ENCODE measurements at regions not wholly inside any gene's neighbourhood (a gene's known extent, or its start where the extent isn't known, plus 50 kb on each side); places are given as distances from the start of the nearest gene placed in this dataset.
A peak's percentile ranks its signal among the peaks of the same experiment; 100 is the strongest.

DNA sequence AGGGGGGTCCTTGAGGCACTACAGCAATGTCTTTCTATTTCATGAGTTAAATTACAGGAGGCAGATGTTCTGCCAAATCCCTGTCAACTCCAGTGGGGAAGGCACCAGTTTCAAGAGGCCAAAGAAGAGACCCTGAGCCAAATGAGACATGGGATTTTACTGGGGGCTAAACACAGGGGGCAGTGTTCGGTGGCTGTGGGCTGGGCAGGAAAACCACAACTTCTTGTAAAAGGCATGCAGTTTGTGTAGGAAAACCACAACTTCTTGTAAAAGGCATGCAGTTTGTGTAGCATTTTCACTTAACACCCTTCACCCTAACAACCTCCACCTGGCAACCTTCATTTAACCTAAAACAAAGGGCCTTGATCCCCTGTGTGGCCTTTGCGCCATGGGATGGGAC is 61.0 kb downstream of the POLR2M start:
- H3K36me3 ChIP-seq (ENCODE audit: control insufficient read depth in 3 of 3, insufficient read depth in 2 of 3, low read depth in 1 of 3, low read length in 3 of 3) = no peaks in the 10 kb centered on the region
- FAIRE-seq = no peak
- whole genome bisulfite sequencing, 3 donors = 78 to 81% (median 79%) methylated on average over 2 of the region's 2 CpGs

DNA sequence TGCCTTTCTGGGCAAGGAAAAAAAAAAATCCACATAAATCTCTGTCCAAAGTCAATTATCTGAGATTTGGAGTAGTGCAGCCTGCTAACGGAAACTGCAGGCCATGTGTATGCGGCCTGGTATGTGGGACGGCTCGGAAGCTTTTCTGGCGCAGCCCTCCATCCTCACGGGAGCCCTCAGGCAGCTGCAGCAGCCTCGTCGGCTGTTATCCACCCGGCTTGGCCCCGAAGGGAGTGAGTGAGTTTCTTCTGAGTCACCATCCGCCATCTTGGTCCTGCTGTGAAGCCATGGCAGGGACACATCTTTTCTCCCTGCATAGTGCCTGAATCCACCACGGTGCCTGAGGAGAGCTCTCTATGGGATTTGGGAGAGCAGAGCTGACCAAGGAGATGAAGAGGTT is 62.8 kb downstream of the POLR2M start:
- 81 to 93% (median 93%) methylated on average over 12 of the region's 12 CpGs for WGBS, 3 donors
- no peaks in the 10 kb centered on the region for H3K27me3 ChIP-seq (ENCODE audit: control insufficient read depth in 3 of 3, insufficient read depth in 3 of 3, low read length in 3 of 3)
- no peak for FAIRE-seq

More for the DNA sequence above, 61.0 kb downstream of the POLR2M start:
- no peak overlapping the region for H3K27ac ChIP-seq (ENCODE audit: low read depth in 1 of 3, low read length in 2 of 3)
- H3K4me3 ChIP-seq (ENCODE audit: low read depth in 1 of 3, low read length in 3 of 3) = no peak overlapping the region
- DNase-seq = no peak
- peaks cover 0 to 8% of the 10 kb centered on the region in 2 donors for H3K9me3 ChIP-seq (ENCODE audit: control insufficient read depth in 2 of 2, insufficient read depth in 1 of 2, low read depth in 1 of 2, low read length in 1 of 2)
- no peaks in the 10 kb centered on the region for H3K4me1 ChIP-seq (ENCODE audit: control insufficient read depth in 3 of 3, insufficient read depth in 2 of 3, low read depth in 1 of 3, low read length in 2 of 3)
- no peaks in the 10 kb centered on the region for H3K27me3 ChIP-seq (ENCODE audit: control insufficient read depth in 3 of 3, insufficient read depth in 3 of 3, low read length in 3 of 3)

DNA sequence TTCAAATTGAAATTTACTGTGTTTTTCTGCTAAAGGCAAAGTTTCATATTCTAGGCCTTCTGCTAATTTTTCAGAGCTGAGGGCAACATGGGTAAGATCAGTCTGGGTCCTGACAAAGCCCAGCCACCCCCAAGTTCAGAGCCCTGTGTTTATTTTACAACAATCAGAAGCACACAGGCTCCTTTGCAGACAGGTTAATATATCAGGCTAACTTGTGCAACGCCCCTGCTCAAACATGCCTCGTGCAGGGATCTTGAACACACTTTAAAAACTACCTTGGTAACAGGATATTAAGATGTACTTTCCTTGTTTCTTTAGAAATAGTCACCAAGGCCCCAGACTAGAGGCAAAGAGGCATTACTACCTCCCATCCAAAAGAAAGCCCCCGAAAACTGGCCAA is 64.0 kb downstream of the POLR2M start:
- Histone ChIP-seq H3K36me3 (ENCODE audit: control insufficient read depth in 3 of 3, insufficient read depth in 2 of 3, low read depth in 1 of 3, low read length in 3 of 3) (no peaks in the 10 kb centered on the region), H3K27me3 (ENCODE audit: control insufficient read depth in 3 of 3, insufficient read depth in 3 of 3, low read length in 3 of 3) (no peaks in the 10 kb centered on the region), H3K9me3 (ENCODE audit: control insufficient read depth in 2 of 2, insufficient read depth in 1 of 2, low read depth in 1 of 2, low read length in 1 of 2) (peaks cover 0 to 8% of the 10 kb centered on the region in 2 donors), H3K4me1 (ENCODE audit: control insufficient read depth in 3 of 3, insufficient read depth in 2 of 3, low read depth in 1 of 3, low read length in 2 of 3) (no peaks in the 10 kb centered on the region), H3K27ac (ENCODE audit: low read depth in 1 of 3, low read length in 2 of 3) (no peak overlapping the region), H3K4me3 (ENCODE audit: low read depth in 1 of 3, low read length in 3 of 3) (no peak overlapping the region)
- DNase-seq = no peak
- 62 to 84% (median 78%) methylated on average over 3 of the region's 3 CpGs for WGBS, 3 donors
- FAIRE-seq = no peak

More for the DNA sequence above, 62.8 kb downstream of the POLR2M start:
- no peak overlapping the region for H3K27ac ChIP-seq (ENCODE audit: low read depth in 1 of 3, low read length in 2 of 3)
- no peaks in the 10 kb centered on the region for H3K4me1 ChIP-seq (ENCODE audit: control insufficient read depth in 3 of 3, insufficient read depth in 2 of 3, low read depth in 1 of 3, low read length in 2 of 3)
- peaks cover 0 to 8% of the 10 kb centered on the region in 2 donors for H3K9me3 ChIP-seq (ENCODE audit: control insufficient read depth in 2 of 2, insufficient read depth in 1 of 2, low read depth in 1 of 2, low read length in 1 of 2)
- no peaks in the 10 kb centered on the region for H3K36me3 ChIP-seq (ENCODE audit: control insufficient read depth in 3 of 3, insufficient read depth in 2 of 3, low read depth in 1 of 3, low read length in 3 of 3)
- DNase-seq = no peak
- H3K4me3 ChIP-seq (ENCODE audit: low read depth in 1 of 3, low read length in 3 of 3) = no peak overlapping the region

DNA sequence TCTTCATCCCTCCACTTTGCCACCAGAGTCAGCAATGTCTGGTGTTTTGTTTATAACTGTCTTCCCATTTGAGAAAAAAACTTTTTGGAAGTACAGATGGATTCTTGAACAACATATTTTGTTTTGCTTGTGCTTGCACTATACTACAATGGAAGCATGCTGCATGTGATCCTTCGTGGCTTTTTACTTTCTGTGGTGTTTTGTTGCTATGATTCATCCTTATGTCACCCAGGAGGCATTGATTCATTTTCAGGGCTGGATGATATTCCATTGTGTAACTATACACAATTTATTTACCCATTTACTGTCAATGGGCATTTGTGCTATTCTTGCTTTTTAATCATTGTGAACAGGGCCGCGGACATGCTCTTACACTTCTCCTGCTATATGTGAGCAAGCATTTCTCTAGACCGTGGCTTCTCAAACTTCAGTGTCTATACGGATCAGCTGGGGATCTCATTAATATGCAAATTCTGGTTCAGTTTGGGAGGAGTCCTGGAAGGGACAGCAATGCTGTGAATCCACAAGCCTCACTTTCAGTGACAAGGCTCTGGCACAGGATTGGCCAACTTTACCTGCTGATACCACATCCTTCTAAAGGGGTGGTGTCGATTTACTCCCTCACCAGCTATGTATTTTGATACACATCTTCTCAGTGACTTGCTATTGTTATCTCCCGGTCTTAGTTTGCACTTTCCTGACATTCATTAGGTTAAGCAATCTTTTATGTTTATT is 65.9 kb downstream of the POLR2M start:
- DNase-seq (no peak), FAIRE-seq (no peak)
- Histone ChIP-seq H3K4me3 (ENCODE audit: low read depth in 1 of 3, low read length in 3 of 3) (no peak overlapping the region), H3K36me3 (ENCODE audit: control insufficient read depth in 3 of 3, insufficient read depth in 2 of 3, low read depth in 1 of 3, low read length in 3 of 3) (no peaks in the 10 kb centered on the region), H3K9me3 (ENCODE audit: control insufficient read depth in 2 of 2, insufficient read depth in 1 of 2, low read depth in 1 of 2, low read length in 1 of 2) (peaks cover 0 to 4% of the 10 kb centered on the region in 2 donors), H3K27me3 (ENCODE audit: control insufficient read depth in 3 of 3, insufficient read depth in 3 of 3, low read length in 3 of 3) (no peaks in the 10 kb centered on the region), H3K4me1 (ENCODE audit: control insufficient read depth in 3 of 3, insufficient read depth in 2 of 3, low read depth in 1 of 3, low read length in 2 of 3) (no peaks in the 10 kb centered on the region), H3K27ac (ENCODE audit: low read depth in 1 of 3, low read length in 2 of 3) (peak overlapping the region in 1 of 3 donors; percentile 42)
- WGBS, 3 donors = 82 to 88% (median 86%) methylated on average over 7 of the region's 7 CpGs

DNA sequence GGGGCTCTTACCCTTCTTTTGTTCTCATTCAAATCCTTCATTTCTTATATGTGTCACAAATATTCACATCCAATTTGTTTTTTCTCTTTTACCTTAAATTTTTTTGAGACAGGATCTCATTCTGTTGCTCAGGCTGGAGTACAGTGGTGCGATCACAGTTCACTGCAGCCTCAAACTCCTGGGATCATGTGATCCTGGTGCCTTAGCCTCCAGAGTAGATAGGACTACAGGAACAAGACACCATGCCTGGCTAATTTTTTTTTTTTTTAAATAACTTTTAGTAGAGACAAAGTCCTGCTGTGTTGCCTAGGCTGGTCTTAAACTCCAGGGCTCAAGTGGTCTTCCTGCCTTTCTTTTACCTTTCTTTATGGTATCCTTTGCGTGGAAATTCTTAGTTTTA is 66.5 kb downstream of the POLR2M start:
- no peaks in the 10 kb centered on the region for H3K4me1 ChIP-seq (ENCODE audit: control insufficient read depth in 3 of 3, insufficient read depth in 2 of 3, low read depth in 1 of 3, low read length in 2 of 3)
- 97 to 100% (median 98%) methylated on average over 2 of the region's 2 CpGs for WGBS, 3 donors
- no peak overlapping the region for H3K4me3 ChIP-seq (ENCODE audit: low read depth in 1 of 3, low read length in 3 of 3)
- peak overlapping the region in 1 of 3 donors; percentile 42 for H3K27ac ChIP-seq (ENCODE audit: low read depth in 1 of 3, low read length in 2 of 3)
- no peaks in the 10 kb centered on the region for H3K27me3 ChIP-seq (ENCODE audit: control insufficient read depth in 3 of 3, insufficient read depth in 3 of 3, low read length in 3 of 3)
- peak in 1 of 2 donors; percentile 38 for DNase-seq
- no peaks in the 10 kb centered on the region for H3K36me3 ChIP-seq (ENCODE audit: control insufficient read depth in 3 of 3, insufficient read depth in 2 of 3, low read depth in 1 of 3, low read length in 3 of 3)
- no peaks in the 10 kb centered on the region for H3K9me3 ChIP-seq (ENCODE audit: control insufficient read depth in 2 of 2, insufficient read depth in 1 of 2, low read depth in 1 of 2, low read length in 1 of 2)
- no peak for FAIRE-seq

DNA sequence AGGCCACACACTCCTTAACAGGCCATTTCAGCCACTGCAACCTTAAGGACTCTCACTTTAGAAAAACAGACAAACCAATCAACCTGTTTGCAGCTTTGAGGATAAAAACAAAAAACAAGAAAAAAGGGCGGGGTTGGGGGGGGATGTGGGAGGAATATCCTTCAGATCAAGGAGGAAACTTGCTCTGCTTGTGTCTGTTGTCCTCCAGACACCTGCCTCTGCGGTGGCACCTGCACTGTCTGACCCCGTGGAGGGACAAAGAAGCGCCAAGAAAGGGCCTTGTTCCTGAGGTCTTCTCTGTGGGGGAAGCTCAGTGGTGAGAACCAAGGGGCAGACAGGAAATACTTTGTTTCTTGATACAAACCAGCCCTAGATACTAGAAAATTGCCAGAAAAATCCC is 70.5 kb downstream of the POLR2M start:
- H3K9me3 ChIP-seq (ENCODE audit: control insufficient read depth in 2 of 2, insufficient read depth in 1 of 2, low read depth in 1 of 2, low read length in 1 of 2) = no peaks in the 10 kb centered on the region
- H3K4me1 ChIP-seq (ENCODE audit: control insufficient read depth in 3 of 3, insufficient read depth in 2 of 3, low read depth in 1 of 3, low read length in 2 of 3) = peaks cover 0 to 3% (median 2%) of the 10 kb centered on the region in 3 donors
- no peaks in the 10 kb centered on the region for H3K36me3 ChIP-seq (ENCODE audit: control insufficient read depth in 3 of 3, insufficient read depth in 2 of 3, low read depth in 1 of 3, low read length in 3 of 3)
- H3K4me3 ChIP-seq (ENCODE audit: low read depth in 1 of 3, low read length in 3 of 3) = no peak overlapping the region
- H3K27me3 ChIP-seq (ENCODE audit: control insufficient read depth in 3 of 3, insufficient read depth in 3 of 3, low read length in 3 of 3) = no peaks in the 10 kb centered on the region
- FAIRE-seq (no peak), DNase-seq (no peak)
- H3K27ac ChIP-seq (ENCODE audit: low read depth in 1 of 3, low read length in 2 of 3) = no peak overlapping the region
- 66 to 79% (median 75%) methylated on average over 4 of the region's 4 CpGs for WGBS, 3 donors

DNA sequence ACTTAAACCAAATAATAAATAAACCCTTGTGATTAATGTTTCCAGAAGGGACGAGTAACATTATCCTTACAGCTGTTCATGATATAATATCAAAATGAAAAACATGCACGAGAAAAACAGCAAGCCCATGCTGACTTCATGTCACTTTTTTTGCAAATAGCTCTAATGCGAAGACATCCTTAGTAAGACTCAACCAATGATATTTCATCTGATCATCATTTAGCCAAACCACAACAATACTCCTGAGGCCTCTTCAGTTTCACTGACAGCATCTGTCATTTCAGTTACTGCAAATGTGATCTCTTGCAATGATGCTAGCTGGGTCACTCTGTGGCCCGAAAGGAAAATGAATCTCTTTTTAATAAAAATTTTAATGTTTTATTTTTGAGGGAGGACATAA is 74.0 kb downstream of the POLR2M start:
- H3K27me3 ChIP-seq (ENCODE audit: control insufficient read depth in 3 of 3, insufficient read depth in 3 of 3, low read length in 3 of 3) = peaks cover 0 to 2% (median 0%) of the 10 kb centered on the region in 3 donors
- H3K36me3 ChIP-seq (ENCODE audit: control insufficient read depth in 3 of 3, insufficient read depth in 2 of 3, low read depth in 1 of 3, low read length in 3 of 3) = no peaks in the 10 kb centered on the region
- no peak overlapping the region for H3K27ac ChIP-seq (ENCODE audit: low read depth in 1 of 3, low read length in 2 of 3)
- no peak for FAIRE-seq
- H3K4me3 ChIP-seq (ENCODE audit: low read depth in 1 of 3, low read length in 3 of 3) = no peak overlapping the region
- DNase-seq = no peak
- no peaks in the 10 kb centered on the region for H3K9me3 ChIP-seq (ENCODE audit: control insufficient read depth in 2 of 2, insufficient read depth in 1 of 2, low read depth in 1 of 2, low read length in 1 of 2)
- WGBS, 3 donors = 62 to 86% (median 69%) methylated on average over 4 of the region's 4 CpGs
- H3K4me1 ChIP-seq (ENCODE audit: control insufficient read depth in 3 of 3, insufficient read depth in 2 of 3, low read depth in 1 of 3, low read length in 2 of 3) = peaks cover 0 to 3% (median 2%) of the 10 kb centered on the region in 3 donors

DNA sequence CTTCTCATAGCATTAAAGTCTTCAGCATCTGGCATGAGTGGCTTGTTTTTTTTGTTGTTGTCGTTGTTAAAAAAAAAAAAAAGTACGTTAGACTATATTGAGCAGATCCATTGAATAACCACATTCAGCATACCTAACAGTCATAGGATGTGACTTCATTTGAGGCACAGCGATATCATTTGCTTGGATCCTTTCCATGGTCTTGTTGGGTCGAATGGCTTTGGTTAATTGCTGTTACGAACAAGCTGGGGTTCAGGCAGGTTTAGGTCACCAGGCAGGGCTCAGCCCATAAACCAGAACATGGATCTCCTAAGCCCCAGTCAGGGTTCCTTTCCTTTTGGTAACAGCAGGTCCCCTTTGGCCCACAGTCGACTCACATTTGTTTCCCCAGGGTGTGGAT is 76.2 kb downstream of the POLR2M start:
- Histone ChIP-seq H3K36me3 (ENCODE audit: control insufficient read depth in 3 of 3, insufficient read depth in 2 of 3, low read depth in 1 of 3, low read length in 3 of 3) (no peaks in the 10 kb centered on the region), H3K9me3 (ENCODE audit: control insufficient read depth in 2 of 2, insufficient read depth in 1 of 2, low read depth in 1 of 2, low read length in 1 of 2) (no peaks in the 10 kb centered on the region), H3K27me3 (ENCODE audit: control insufficient read depth in 3 of 3, insufficient read depth in 3 of 3, low read length in 3 of 3) (peaks cover 0 to 2% (median 0%) of the 10 kb centered on the region in 3 donors), H3K4me1 (ENCODE audit: control insufficient read depth in 3 of 3, insufficient read depth in 2 of 3, low read depth in 1 of 3, low read length in 2 of 3) (peaks cover 0 to 3% (median 2%) of the 10 kb centered on the region in 3 donors), H3K27ac (ENCODE audit: low read depth in 1 of 3, low read length in 2 of 3) (no peak overlapping the region), H3K4me3 (ENCODE audit: low read depth in 1 of 3, low read length in 3 of 3) (no peak overlapping the region)
- 75 to 84% (median 79%) methylated on average over 6 of the region's 6 CpGs for WGBS, 3 donors
- DNase-seq = no peak
- FAIRE-seq = no peak

DNA sequence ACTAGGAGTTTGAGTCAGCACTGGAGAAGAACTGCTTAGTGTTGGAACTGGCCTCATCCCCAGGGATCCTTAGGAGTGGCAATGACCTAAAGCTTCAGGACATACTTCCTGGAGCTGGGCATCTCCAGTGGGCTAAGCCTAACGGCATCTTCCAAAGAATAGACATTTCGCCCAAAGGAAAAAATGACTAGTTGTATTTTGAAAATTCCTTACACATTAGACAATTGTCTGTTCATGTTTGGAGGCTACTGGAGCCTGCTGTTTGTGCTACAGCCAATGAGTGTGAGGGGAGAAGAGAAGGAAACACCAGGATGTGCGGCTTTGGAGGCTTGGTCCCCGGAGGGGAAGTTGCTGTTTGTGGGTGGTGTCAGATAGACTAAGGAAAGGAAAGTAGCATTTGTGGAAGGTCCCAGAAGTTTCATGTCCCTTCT is 77.6 kb downstream of the POLR2M start:
- Histone ChIP-seq H3K36me3 (ENCODE audit: control insufficient read depth in 3 of 3, insufficient read depth in 2 of 3, low read depth in 1 of 3, low read length in 3 of 3) (no peaks in the 10 kb centered on the region), H3K27me3 (ENCODE audit: control insufficient read depth in 3 of 3, insufficient read depth in 3 of 3, low read length in 3 of 3) (peaks cover 0 to 2% (median 0%) of the 10 kb centered on the region in 3 donors), H3K9me3 (ENCODE audit: control insufficient read depth in 2 of 2, insufficient read depth in 1 of 2, low read depth in 1 of 2, low read length in 1 of 2) (no peaks in the 10 kb centered on the region), H3K4me3 (ENCODE audit: low read depth in 1 of 3, low read length in 3 of 3) (no peak overlapping the region), H3K4me1 (ENCODE audit: control insufficient read depth in 3 of 3, insufficient read depth in 2 of 3, low read depth in 1 of 3, low read length in 2 of 3) (peaks cover 0 to 6% (median 2%) of the 10 kb centered on the region in 3 donors), H3K27ac (ENCODE audit: low read depth in 1 of 3, low read length in 2 of 3) (no peak overlapping the region)
- WGBS, 3 donors = 49 to 86% (median 73%) methylated on average over 4 of the region's 4 CpGs
- DNase-seq (no peak), FAIRE-seq (no peak)
